Thyroid gland (tissue), 4 donors: ENCODE measurements at regions not wholly inside any gene's neighbourhood (a gene's known extent, or its start where the extent isn't known, plus 50 kb on each side); places are given as distances from the start of the nearest gene placed in this dataset.

Experiments
- POLR2A ChIP-seq, 2 donors: fragments of 450-650 bp; IDR thresholded peaks; one replicate each; pipeline ENCODE4 v1.6.1; 2017; ENCODE audit warnings: antibody characterized with exemption in 2 of 2, mild to moderate bottlenecking in 2 of 2, moderate library complexity in 1 of 2
- TF ChIP-seq, protein P1 (sequence below), 6 experiments: fragments of 200-600 bp in 3 of 6; fragments of 450-650 bp in 3 of 6; sonication (generic) in 3 of 6; IDR thresholded peaks; one replicate each; pipeline ENCODE4 v1.5.1; 2016 to 2019; ENCODE audit warnings: antibody characterized with exemption in 6 of 6, mild to moderate bottlenecking in 2 of 6, inconsistent platforms in 1 of 6, moderate library complexity in 1 of 6

GRCh38 chr2:9710311-9710710 is 79.5 kb upstream of the YWHAQ start:
- TF ChIP-seq, protein P1, sequence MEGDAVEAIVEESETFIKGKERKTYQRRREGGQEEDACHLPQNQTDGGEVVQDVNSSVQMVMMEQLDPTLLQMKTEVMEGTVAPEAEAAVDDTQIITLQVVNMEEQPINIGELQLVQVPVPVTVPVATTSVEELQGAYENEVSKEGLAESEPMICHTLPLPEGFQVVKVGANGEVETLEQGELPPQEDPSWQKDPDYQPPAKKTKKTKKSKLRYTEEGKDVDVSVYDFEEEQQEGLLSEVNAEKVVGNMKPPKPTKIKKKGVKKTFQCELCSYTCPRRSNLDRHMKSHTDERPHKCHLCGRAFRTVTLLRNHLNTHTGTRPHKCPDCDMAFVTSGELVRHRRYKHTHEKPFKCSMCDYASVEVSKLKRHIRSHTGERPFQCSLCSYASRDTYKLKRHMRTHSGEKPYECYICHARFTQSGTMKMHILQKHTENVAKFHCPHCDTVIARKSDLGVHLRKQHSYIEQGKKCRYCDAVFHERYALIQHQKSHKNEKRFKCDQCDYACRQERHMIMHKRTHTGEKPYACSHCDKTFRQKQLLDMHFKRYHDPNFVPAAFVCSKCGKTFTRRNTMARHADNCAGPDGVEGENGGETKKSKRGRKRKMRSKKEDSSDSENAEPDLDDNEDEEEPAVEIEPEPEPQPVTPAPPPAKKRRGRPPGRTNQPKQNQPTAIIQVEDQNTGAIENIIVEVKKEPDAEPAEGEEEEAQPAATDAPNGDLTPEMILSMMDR (IDR thresholded peaks at IDR 0.05), result no peak
- TF ChIP-seq POLR2A (IDR thresholded peaks at IDR 0.05), result no peak
